HG02610 (cell line): ENCODE measurements at regions not wholly inside any gene's neighbourhood (a gene's known extent, or its start where the extent isn't known, plus 50 kb on each side); places are given as distances from the start of the nearest gene placed in this dataset.

ENCODE experiments used
- ATAC-seq: cut with Tn5 transposase; IDR thresholded peaks from one replicate; pipeline ENCODE4 v1.9.1; 2021; ENCODE audit warnings: mild to moderate bottlenecking, moderate library complexity; ENCODE audit not compliant: unreplicated experiment

- no peak for ATAC-seq
Observed at GRCh38 chr6:43940071-43940392, 170.0 kb downstream of the VEGFA start.

- ATAC-seq, result no peak
Observed at GRCh38 chr6:43939281-43940070, 169.5 kb downstream of the VEGFA start.

DNA sequence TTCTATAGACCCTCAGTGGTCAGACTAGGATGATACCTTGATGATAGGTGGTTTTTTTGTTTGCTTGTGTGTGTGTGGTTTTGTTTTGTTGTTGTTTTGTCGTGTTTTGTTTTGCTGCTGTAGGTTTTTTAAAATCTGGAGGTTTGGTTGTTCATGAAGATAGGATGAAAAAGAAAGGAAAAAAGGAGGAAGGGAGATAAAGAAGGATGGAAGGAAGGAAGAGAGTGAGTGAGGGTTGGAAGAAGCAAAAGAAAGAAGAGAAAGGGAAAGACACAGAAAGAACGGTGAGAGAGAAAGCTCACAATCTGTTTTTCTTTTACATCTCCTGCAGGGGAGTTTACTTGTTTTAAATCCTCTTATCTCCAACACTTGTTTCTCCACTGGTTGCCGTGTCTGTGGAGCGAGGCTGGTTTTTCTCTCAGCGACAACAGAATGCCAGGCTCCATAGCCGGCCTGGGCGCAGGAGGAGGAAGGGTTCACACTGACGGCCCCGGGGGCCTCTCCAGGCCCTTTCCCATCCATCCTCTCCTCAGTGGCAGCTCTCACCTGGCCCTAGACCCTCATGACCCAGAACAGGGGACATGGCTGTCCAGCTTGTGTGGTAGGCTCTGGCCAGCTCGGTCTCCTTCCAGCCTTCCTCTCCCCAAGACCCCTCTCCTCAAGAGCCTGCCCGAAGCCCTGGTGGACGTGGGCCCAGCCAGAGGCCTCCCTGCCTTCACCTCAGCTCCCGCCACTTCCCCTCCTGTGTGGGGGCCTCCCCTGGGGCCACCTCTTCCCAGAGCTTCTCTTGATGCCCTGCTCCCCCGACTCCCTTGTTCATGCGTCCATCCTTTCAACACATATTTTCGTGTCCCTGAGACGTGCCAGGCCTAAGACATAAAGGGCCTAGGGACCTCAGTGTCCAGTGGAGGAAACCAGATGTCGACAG, 168.4 kb downstream of the VEGFA start:
- ATAC-seq, result no peak

GRCh38 chr6:43937236-43938177, 167.5 kb downstream of the VEGFA start:
- ATAC-seq, result no peak

DNA sequence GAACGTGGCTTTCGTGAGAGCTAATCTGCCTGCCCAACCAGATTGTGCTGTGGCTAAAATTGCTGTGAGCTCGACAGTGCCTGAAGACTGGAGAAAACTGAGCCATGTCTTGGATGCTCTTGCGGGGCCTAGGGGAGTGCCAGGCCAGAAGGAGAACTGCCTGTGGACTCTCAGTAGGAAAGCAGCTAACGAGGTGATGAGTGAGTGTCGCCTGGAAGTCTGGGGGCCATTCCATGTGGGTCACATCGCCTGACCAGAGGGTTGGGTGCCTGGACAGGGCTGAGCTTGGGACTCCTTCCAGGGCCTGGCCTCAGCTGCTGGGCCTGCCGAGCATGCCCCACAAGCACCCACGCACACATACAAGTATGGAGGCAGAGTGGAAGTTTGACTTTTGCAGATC, 166.5 kb downstream of the VEGFA start:
- no peak for ATAC-seq

GRCh38 chr6:43935921-43936439, 166.0 kb downstream of the VEGFA start:
- ATAC-seq, result no peak

DNA sequence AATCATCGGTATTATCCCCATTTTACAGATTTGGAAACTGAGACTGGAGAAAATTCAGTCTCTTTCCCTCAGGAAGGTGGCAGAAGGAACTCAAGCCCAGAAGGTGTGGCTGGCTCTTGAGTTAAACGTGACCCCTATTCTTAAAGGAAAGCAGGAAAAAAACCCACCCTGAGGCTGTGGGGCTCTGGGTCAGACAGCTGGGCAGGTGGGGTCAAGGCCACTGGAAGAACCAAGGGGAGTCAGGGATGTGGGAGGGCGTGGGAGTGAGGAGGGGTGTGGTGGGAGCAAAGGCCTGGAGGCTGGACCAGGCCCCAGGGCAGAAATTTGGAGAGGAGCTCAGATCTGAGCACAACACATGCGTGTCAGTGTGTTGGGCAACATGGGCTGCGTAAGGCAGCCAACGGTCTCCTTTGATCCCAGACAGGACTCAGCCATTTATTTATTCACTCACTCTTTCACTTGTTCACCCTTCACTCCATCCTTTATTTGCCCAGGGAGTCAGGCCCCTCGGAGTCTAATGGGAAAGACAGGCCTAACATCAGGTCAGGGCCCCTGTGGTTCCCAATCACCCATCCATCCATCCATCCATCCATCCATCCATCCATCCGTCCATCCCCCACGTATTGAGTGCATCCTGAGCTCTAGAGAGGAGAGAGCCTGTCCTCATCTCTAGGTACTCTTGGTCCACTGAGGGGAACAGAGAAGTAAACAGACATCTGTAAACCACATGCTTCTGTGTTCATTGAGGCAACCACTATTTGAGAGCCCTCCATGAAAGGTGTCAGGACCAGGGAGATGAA, 165.0 kb downstream of the VEGFA start:
- ATAC-seq, result no peak

GRCh38 chr6:43934183-43934802, 164.3 kb downstream of the VEGFA start:
- ATAC-seq, result no peak

DNA sequence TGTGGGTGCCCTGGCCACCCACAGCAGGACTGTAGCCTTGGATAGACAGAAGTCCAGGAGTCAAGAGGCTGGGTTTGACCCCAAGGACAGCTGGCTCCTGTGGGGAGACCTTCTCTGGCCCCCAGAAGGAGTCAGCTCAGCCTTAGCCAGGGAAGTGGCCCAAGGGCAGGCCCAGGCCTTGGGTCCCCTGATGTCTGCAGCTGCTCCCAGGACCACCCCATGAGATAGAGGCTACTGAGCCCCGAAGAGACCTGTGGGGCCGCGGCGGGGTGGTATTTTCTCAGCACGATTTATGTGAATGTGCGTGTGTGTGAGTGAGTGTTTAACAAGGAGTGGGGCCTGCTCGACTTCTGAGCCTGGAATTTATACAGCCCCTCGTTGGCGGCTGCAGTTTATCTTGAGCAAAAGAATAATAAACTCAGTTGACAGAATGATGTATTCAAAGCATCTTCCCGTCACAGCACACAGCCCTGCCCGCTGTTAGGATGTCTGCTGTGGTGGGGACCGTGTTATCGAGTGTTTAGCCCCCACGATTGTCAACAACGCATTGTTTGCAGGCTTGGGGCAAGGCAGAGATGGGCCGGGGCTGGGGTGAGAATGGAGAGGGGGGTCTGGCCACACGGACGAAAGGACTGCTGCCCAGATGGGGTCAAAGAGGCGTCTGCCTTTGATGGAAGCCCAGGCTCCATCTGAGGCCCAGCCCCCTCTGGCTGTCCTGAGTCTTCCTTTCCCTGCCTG, 163.3 kb downstream of the VEGFA start:
- no peak for ATAC-seq

DNA sequence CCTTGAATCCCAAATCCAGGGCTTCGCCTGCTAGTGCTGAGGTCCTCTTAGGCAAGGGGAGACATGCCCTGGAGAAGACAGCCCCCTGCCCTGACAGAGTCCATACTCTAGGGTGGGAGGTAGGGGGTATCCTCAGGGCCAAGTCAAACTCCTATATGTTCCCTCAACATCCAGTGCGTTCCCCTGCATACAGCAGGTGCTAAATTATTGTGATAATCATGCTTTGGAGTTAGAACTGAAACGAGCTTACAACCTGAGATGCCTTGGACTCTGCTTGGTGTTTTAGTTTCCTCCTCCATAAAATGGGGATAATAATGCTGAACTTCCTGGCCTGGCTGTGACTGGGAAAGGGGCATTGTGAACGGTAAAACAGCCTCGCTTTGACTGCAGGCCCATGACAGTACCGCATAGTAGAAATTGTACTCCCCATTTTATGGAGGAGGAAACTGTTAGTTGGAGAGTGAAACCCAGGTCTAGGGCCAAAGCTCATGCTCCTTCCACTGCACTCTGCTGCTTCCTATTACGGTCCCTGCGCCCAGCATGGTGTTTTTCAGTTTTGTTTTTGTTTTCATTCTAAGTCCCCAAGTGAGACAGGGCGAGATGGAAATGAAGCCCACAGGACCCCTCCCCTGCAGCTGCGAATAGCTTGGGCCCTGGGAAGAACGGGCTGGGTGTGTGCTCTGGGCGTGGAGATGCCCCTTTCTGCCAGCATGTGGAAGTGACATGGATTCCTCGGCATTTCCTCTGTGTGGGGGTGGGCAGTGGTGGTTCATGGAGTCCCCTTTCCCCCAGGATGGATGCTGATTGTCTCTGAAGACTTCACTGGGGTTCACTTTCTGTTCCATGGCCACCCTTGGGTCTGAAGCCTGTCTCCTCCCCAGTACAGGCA, 162.5 kb downstream of the VEGFA start:
- no peak for ATAC-seq

DNA sequence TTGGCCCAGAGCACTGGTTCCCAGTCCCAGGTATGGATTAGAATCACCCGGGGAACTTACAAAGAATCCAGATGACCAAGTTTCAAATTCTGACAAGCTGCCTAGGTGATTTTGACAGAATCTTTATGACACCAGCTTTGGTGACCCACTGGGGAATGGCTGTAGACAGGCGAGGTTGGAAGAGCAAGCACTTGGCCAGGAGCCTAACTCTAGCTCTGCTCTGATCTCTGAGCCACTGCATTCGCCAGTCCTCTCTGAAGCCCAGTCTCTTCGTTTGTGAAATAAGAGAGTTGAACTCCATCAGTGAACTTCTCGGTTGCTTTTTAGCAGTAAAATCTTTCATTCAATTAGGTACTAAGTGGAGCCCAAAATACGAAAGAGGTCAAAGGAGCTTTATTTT, 161.2 kb downstream of the VEGFA start:
- no peak for ATAC-seq

GRCh38 chr6:43930440-43931154, 160.6 kb downstream of the VEGFA start:
- ATAC-seq, result no peak

- no peak for ATAC-seq
Observed at GRCh38 chr6:43929511-43929910, 159.5 kb downstream of the VEGFA start.

- no peak for ATAC-seq
Observed at GRCh38 chr6:43927532-43928210, 157.7 kb downstream of the VEGFA start.

DNA sequence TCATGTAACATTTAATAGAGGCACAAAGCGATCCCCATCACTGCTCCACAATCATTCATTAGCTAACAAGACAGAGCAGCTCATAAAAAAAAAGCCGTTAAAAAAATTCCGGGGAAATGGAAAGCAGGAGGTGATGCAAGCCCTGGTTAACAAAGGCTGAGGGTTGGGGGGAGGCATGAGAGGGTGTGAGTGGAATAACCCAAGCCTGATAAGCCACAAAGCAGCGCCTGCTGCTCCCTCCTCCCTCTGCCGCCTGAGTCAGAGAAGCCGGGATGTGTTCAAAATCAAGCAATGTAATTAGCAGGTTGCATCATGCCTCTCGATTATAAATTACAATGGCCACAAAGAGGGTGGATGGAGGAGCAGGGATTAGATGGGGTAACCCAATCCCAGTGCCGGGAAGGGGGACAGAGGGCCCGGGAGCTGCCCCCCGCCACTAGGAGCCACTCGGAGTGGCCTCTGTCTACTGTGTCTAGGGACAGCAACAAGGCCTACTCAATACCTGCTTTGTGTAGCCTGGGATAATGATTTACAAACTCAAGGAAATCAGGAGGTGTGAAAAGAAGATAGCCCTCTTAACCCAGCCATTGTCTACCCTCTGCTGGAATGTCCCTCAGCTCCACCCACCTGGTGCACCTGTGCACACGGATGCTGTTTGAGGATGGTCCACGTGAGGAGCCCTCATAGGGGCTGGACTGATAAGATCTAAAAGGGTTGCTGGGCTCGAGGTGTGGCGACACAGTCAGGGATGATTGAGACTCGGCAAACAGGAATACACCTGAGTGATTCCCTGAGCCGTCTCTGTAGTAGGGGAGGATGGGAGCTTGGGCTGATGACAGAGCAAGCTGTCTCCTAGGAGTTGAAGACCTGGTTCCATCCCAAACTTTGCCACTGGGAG, 156.9 kb downstream of the VEGFA start:
- no peak for ATAC-seq
